ENCODE measurements at regions not wholly inside any gene's neighbourhood (a gene's known extent, or its start where the extent isn't known, plus 50 kb on each side); places are given as distances from the start of the nearest gene placed in this dataset.
"Not testable (repeated sequence)": the region's sequence is repeated elsewhere in the genome, so short reads cannot be mapped to it uniquely, and the experiment has no call there.

- H2BK120ac ChIP-seq (ENCODE audit: low read depth, low read length); H3K4me2 ChIP-seq (ENCODE audit: low read length); H2BK5ac ChIP-seq (ENCODE audit: low read length); H3K36me3 ChIP-seq (ENCODE audit: control insufficient read depth, insufficient read depth, low read length); H3K18ac ChIP-seq (ENCODE audit: low read length); H3K9ac ChIP-seq (ENCODE audit: low read length); H3K79me2 ChIP-seq (ENCODE audit: control insufficient read depth, insufficient read depth, low read length); H3K4ac ChIP-seq (ENCODE audit: low read depth, low read length); H3K27ac ChIP-seq (ENCODE audit: low read depth, low read length); H3K27me3 ChIP-seq (ENCODE audit: insufficient read depth, low read length, poor library complexity); H3K56ac ChIP-seq (ENCODE audit: low read length); H3K4me3 ChIP-seq (ENCODE audit: low read length); H2AK5ac ChIP-seq (ENCODE audit: low read length); H3K4me1 ChIP-seq (ENCODE audit: control insufficient read depth, low read depth, low read length); H2BK15ac ChIP-seq (replicated peaks; ENCODE audit: low read depth); H4K8ac ChIP-seq (ENCODE audit: low read depth, low read length); H3K79me1 ChIP-seq (ENCODE audit: low read length); H4K5ac ChIP-seq (ENCODE audit: low read length); H3K23ac ChIP-seq (ENCODE audit: low read length); DNase-seq: not testable (repeated sequence)
- whole genome bisulfite sequencing (ENCODE audit: extremely low coverage, insufficient coverage, low lambda C conversion rate), result no CpG with 5 or more reads among the region's 15 CpGs
Observed at GRCh38 chr3:195637473-195638233, 53.9 kb upstream of the APOD start.

- not testable (repeated sequence) for H2BK5ac ChIP-seq (ENCODE audit: low read length); H3K4me2 ChIP-seq (ENCODE audit: low read length); H3K79me2 ChIP-seq (ENCODE audit: control insufficient read depth, insufficient read depth, low read length); DNase-seq; H4K8ac ChIP-seq (ENCODE audit: low read depth, low read length); H3K23ac ChIP-seq (ENCODE audit: low read length); H2AK5ac ChIP-seq (ENCODE audit: low read length); H3K79me1 ChIP-seq (ENCODE audit: low read length); H3K4ac ChIP-seq (ENCODE audit: low read depth, low read length); H3K27ac ChIP-seq (ENCODE audit: low read depth, low read length); H3K9ac ChIP-seq (ENCODE audit: low read length); H2BK120ac ChIP-seq (ENCODE audit: low read depth, low read length); H3K56ac ChIP-seq (ENCODE audit: low read length); H3K4me3 ChIP-seq (ENCODE audit: low read length); H3K27me3 ChIP-seq (ENCODE audit: insufficient read depth, low read length, poor library complexity); H2BK15ac ChIP-seq (replicated peaks; ENCODE audit: low read depth); H3K4me1 ChIP-seq (ENCODE audit: control insufficient read depth, low read depth, low read length); H4K5ac ChIP-seq (ENCODE audit: low read length); H3K36me3 ChIP-seq (ENCODE audit: control insufficient read depth, insufficient read depth, low read length); H3K18ac ChIP-seq (ENCODE audit: low read length)
- WGBS (ENCODE audit: extremely low coverage, insufficient coverage, low lambda C conversion rate), result no CpG with 5 or more reads among the region's 7 CpGs
Observed at GRCh38 chr3:195637011-195637410, 53.3 kb upstream of the APOD start.

DNA sequence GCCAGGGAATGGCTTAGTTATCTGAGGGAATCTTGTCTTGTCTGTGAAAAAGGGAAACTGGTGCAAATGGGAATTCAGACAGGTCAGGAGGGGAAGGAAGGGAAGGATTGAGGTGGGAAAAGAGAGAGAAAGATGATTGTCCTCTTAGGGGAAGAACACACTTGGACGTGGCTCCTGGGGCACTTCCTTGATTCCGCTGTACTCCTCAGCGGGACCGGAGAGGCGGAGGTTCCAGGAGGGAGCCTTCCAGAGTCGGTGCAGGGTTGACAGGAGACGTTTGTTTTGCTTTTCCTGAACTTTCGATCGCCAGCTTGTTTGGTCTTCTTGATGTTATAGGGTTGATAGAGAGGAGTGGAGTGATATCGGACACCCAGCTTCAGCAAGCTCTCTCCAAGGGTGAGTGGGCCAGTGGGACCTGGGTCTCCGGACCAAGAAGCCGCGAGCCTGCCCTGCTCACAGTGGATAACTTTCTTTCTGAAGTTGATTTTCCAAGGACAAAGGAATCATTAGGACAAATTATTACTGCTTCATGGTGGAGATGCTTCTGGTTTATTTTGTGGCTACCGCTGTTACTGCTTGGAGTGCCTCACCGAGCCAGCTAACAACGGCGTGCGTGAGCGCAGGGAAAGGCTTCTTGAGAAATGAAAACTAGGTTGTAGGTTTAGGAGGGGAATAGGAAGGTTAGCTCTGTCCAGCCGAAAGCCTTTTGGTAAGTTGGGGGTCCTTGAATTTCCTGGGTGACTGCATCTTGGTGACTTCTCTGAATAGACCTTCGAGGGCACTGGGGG is 52.4 kb upstream of the APOD start:
- H3K56ac ChIP-seq (ENCODE audit: low read length), result peak overlapping the region; percentile 62
- H3K4ac ChIP-seq (ENCODE audit: low read depth, low read length); H2AK5ac ChIP-seq (ENCODE audit: low read length); H3K36me3 ChIP-seq (ENCODE audit: control insufficient read depth, insufficient read depth, low read length); H3K4me1 ChIP-seq (ENCODE audit: control insufficient read depth, low read depth, low read length); H3K9ac ChIP-seq (ENCODE audit: low read length); H3K23ac ChIP-seq (ENCODE audit: low read length); H2BK15ac ChIP-seq (replicated peaks; ENCODE audit: low read depth); H2BK120ac ChIP-seq (ENCODE audit: low read depth, low read length); H4K8ac ChIP-seq (ENCODE audit: low read depth, low read length); H3K4me3 ChIP-seq (ENCODE audit: low read length); H3K27ac ChIP-seq (ENCODE audit: low read depth, low read length); H3K4me2 ChIP-seq (ENCODE audit: low read length); H4K5ac ChIP-seq (ENCODE audit: low read length); H3K27me3 ChIP-seq (ENCODE audit: insufficient read depth, low read length, poor library complexity); H3K18ac ChIP-seq (ENCODE audit: low read length); H3K79me1 ChIP-seq (ENCODE audit: low read length); H3K79me2 ChIP-seq (ENCODE audit: control insufficient read depth, insufficient read depth, low read length); H2BK5ac ChIP-seq (ENCODE audit: low read length): not testable (repeated sequence)
- peak; percentile 33 for DNase-seq
- WGBS (ENCODE audit: extremely low coverage, insufficient coverage, low lambda C conversion rate), result no CpG with 5 or more reads among the region's 21 CpGs

- H4K8ac ChIP-seq (ENCODE audit: low read depth, low read length); H4K5ac ChIP-seq (ENCODE audit: low read length); H2BK120ac ChIP-seq (ENCODE audit: low read depth, low read length); H3K4me2 ChIP-seq (ENCODE audit: low read length); H3K18ac ChIP-seq (ENCODE audit: low read length); H3K4me1 ChIP-seq (ENCODE audit: control insufficient read depth, low read depth, low read length); H3K23ac ChIP-seq (ENCODE audit: low read length); H3K79me2 ChIP-seq (ENCODE audit: control insufficient read depth, insufficient read depth, low read length); H2BK15ac ChIP-seq (replicated peaks; ENCODE audit: low read depth); H3K4ac ChIP-seq (ENCODE audit: low read depth, low read length); H2AK5ac ChIP-seq (ENCODE audit: low read length); H3K36me3 ChIP-seq (ENCODE audit: control insufficient read depth, insufficient read depth, low read length); H3K56ac ChIP-seq (ENCODE audit: low read length); H3K79me1 ChIP-seq (ENCODE audit: low read length); H2BK5ac ChIP-seq (ENCODE audit: low read length); H3K27ac ChIP-seq (ENCODE audit: low read depth, low read length); H3K9ac ChIP-seq (ENCODE audit: low read length); DNase-seq; H3K4me3 ChIP-seq (ENCODE audit: low read length); H3K27me3 ChIP-seq (ENCODE audit: insufficient read depth, low read length, poor library complexity): not testable (repeated sequence)
- WGBS (ENCODE audit: extremely low coverage, insufficient coverage, low lambda C conversion rate), result no CpG with 5 or more reads among the region's 64 CpGs
Observed at GRCh38 chr3:195635262-195635873, 51.6 kb upstream of the APOD start.

- H3K4me3 ChIP-seq (ENCODE audit: low read length); H3K18ac ChIP-seq (ENCODE audit: low read length); H3K4me1 ChIP-seq (ENCODE audit: control insufficient read depth, low read depth, low read length); H3K79me2 ChIP-seq (ENCODE audit: control insufficient read depth, insufficient read depth, low read length); H3K4ac ChIP-seq (ENCODE audit: low read depth, low read length); H3K79me1 ChIP-seq (ENCODE audit: low read length); H4K5ac ChIP-seq (ENCODE audit: low read length); H3K27me3 ChIP-seq (ENCODE audit: insufficient read depth, low read length, poor library complexity); H3K23ac ChIP-seq (ENCODE audit: low read length); H2BK15ac ChIP-seq (replicated peaks; ENCODE audit: low read depth); H3K36me3 ChIP-seq (ENCODE audit: control insufficient read depth, insufficient read depth, low read length); H3K9ac ChIP-seq (ENCODE audit: low read length); H3K4me2 ChIP-seq (ENCODE audit: low read length); H3K27ac ChIP-seq (ENCODE audit: low read depth, low read length); H3K56ac ChIP-seq (ENCODE audit: low read length); H2AK5ac ChIP-seq (ENCODE audit: low read length); H4K8ac ChIP-seq (ENCODE audit: low read depth, low read length); H2BK120ac ChIP-seq (ENCODE audit: low read depth, low read length); H2BK5ac ChIP-seq (ENCODE audit: low read length); DNase-seq: not testable (repeated sequence)
- WGBS (ENCODE audit: extremely low coverage, insufficient coverage, low lambda C conversion rate), result no CpG with 5 or more reads among the region's 70 CpGs
Observed at GRCh38 chr3:195634426-195635261, 50.9 kb upstream of the APOD start.

All from mesendoderm (in vitro differentiated cells).